ENCODE measurements at regions not wholly inside any gene's neighbourhood (a gene's known extent, or its start where the extent isn't known, plus 50 kb on each side); places are given as distances from the start of the nearest gene placed in this dataset.

- TF ChIP-seq CTCF (conservative IDR thresholded peaks at IDR 0.05; ENCODE audit: low read depth in 2 of 2) (no peak), REST (IDR thresholded peaks at IDR 0.05; ENCODE audit: unreplicated experiment) (no peak), CREB1 (CRISPR knock-in tag; IDR thresholded peaks at IDR 0.05; ENCODE audit: low read depth) (no peak)
Observed at GRCh38 chr2:234156326-234156725, 105.8 kb downstream of the SPP2 start.
